ENCODE measurements at regions not wholly inside any gene's neighbourhood (a gene's known extent, or its start where the extent isn't known, plus 50 kb on each side); places are given as distances from the start of the nearest gene placed in this dataset.

DNA sequence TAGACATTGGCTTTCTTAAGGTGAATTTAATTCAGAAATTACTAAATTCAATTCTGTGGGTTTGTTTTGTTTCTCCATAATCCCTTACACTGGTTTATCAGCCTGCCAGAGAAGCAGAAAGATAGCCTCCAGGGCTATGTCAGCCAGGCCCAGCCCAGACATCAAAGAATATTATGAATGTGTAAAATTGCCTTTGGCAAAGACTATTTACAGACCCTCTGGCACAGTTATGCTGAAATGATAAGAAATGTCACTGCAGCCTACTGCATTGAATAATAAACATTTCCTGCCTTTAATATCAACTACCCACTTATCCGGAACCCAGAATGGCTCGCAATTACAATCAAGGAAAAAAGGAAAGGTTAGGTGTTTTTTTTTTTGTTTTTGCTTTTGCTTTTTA is 562.5 kb upstream of the LRRC4C start:
- Histone ChIP-seq H3K27ac (ENCODE audit: insufficient read depth, low read depth, low read length) (peak overlapping the region; percentile 11), H2AFZ (ENCODE audit: low read depth, low read length) (peak overlapping the region; percentile 59), H3K9me3 (replicated peaks; ENCODE audit: control insufficient read depth, insufficient read depth, low read length) (no peaks in the 10 kb centered on the region), H4K20me1 (replicated peaks; ENCODE audit: control insufficient read depth, extremely low read depth, insufficient read depth, low read length) (no peaks in the 10 kb centered on the region), H3K79me2 (ENCODE audit: control insufficient read depth, insufficient read depth, low read length) (no peaks in the 10 kb centered on the region), H3K4me3 (replicated peaks in 1 of 3; ENCODE audit: insufficient read depth in 1 of 3, low read depth in 1 of 3, low read length in 3 of 3) (no peak overlapping the region), H3K9ac (replicated peaks; ENCODE audit: extremely low read depth, insufficient read depth, low read length) (no peak overlapping the region), H3K4me2 (ENCODE audit: insufficient read depth, low read length) (peak overlapping the region; percentile 36), H3K27me3 (ENCODE audit: control insufficient read depth in 2 of 2, insufficient read depth in 2 of 2, low read length in 2 of 2) (no peaks in the 10 kb centered on the region), H3K4me1 (ENCODE audit: control insufficient read depth, extremely low read depth, insufficient read depth, low read length) (peaks cover 11% of the 10 kb centered on the region), H3K9me1 (replicated peaks; ENCODE audit: control insufficient read depth, extremely low read depth, insufficient read depth, low read length) (no peaks in the 10 kb centered on the region), H3K36me3 (ENCODE audit: control insufficient read depth in 2 of 2, extremely low read depth in 1 of 2, insufficient read depth in 2 of 2, low read length in 2 of 2) (no peaks in the 10 kb centered on the region)
- intact Hi-C loops (cut with micrococcal nuclease) (no loop called here), dilution Hi-C loops (cut with MboI; ENCODE audit: extremely low pct_ligation_motif_present, low sequenced_read_pairs) (no loop called here)
- TF ChIP-seq JUN (IDR thresholded peaks at IDR 0.05; ENCODE audit: borderline replicate concordance, insufficient read depth, insufficient read length, low read depth) (no peak), GATA2 (IDR thresholded peaks at IDR 0.05; ENCODE audit: insufficient read depth, insufficient read length, low read depth, low read length) (no peak), FOS (IDR thresholded peaks at IDR 0.05; ENCODE audit: borderline replicate concordance, insufficient read depth, low read length) (no peak), POLR2AphosphoS5 (IDR thresholded peaks at IDR 0.05; ENCODE audit: insufficient read depth, low read depth, low read length) (no peak)
- TF ChIP-seq, protein P1, sequence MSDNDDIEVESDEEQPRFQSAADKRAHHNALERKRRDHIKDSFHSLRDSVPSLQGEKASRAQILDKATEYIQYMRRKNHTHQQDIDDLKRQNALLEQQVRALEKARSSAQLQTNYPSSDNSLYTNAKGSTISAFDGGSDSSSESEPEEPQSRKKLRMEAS (IDR thresholded peaks at IDR 0.05; ENCODE audit: insufficient read depth, insufficient read length): no peak
- TF ChIP-seq, protein P2, sequence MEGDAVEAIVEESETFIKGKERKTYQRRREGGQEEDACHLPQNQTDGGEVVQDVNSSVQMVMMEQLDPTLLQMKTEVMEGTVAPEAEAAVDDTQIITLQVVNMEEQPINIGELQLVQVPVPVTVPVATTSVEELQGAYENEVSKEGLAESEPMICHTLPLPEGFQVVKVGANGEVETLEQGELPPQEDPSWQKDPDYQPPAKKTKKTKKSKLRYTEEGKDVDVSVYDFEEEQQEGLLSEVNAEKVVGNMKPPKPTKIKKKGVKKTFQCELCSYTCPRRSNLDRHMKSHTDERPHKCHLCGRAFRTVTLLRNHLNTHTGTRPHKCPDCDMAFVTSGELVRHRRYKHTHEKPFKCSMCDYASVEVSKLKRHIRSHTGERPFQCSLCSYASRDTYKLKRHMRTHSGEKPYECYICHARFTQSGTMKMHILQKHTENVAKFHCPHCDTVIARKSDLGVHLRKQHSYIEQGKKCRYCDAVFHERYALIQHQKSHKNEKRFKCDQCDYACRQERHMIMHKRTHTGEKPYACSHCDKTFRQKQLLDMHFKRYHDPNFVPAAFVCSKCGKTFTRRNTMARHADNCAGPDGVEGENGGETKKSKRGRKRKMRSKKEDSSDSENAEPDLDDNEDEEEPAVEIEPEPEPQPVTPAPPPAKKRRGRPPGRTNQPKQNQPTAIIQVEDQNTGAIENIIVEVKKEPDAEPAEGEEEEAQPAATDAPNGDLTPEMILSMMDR (IDR thresholded peaks at IDR 0.05; ENCODE audit: extremely low read depth in 1 of 2, insufficient read depth in 1 of 2, low read depth in 1 of 2, low read length in 2 of 2): no peak
- no TSS peak for BruUV-seq (replicated peaks)
- FAIRE-seq (no peak), DNase-seq (ENCODE audit: low read depth, low spot score) (peak; percentile 64)
- ChIA-PET CTCF (no interaction called here), POLR2A (no interaction called here)

Data from endothelial cell of umbilical vein (primary cell).